ENCODE measurements at regions not wholly inside any gene's neighbourhood (a gene's known extent, or its start where the extent isn't known, plus 50 kb on each side); places are given as distances from the start of the nearest gene placed in this dataset.

- TF ChIP-seq CTCF (IDR thresholded peaks at IDR 0.05; ENCODE audit: borderline replicate concordance, extremely low read depth, low read length, poor library complexity, severe bottlenecking): no peak
- TF ChIP-seq EZH2 (IDR thresholded peaks at IDR 0.05; ENCODE audit: borderline replicate concordance, low read depth, low read length, severe bottlenecking): no peak
Measured at GRCh38 chr2:21467280-21467818, 343.6 kb downstream of the TDRD15 start.

All from DND-41 (cell line).